Parathyroid adenoma (tissue), 2 donors: ENCODE measurements at regions not wholly inside any gene's neighbourhood (a gene's known extent, or its start where the extent isn't known, plus 50 kb on each side); places are given as distances from the start of the nearest gene placed in this dataset.

ENCODE experiments used
- H2AFZ ChIP-seq: fragments of 300-600 bp; sonication (generic); one replicate; pipeline ENCODE4 v1.7.0; 2017; ENCODE audit warnings: antibody characterized with exemption, mild to moderate bottlenecking
- H3K27ac ChIP-seq: fragments of 300-600 bp; sonication (generic); one replicate; pipeline ENCODE4 v1.7.0; 2017
- H3K27me3 ChIP-seq: fragments of 300-600 bp; sonication (generic); one replicate; pipeline ENCODE4 v1.7.0; 2017; ENCODE audit warnings: low read length; ENCODE audit not compliant: control insufficient read depth, insufficient read depth
- H3K36me3 ChIP-seq: fragments of 300-600 bp; sonication (generic); one replicate; pipeline ENCODE4 v1.7.0; 2017; ENCODE audit warnings: low read length; ENCODE audit not compliant: control insufficient read depth, insufficient read depth
- H3K4me1 ChIP-seq: fragments of 300-600 bp; sonication (generic); one replicate; pipeline ENCODE4 v1.7.0; 2017; ENCODE audit warnings: control low read depth
- H3K4me2 ChIP-seq: fragments of 300-600 bp; sonication (generic); one replicate; pipeline ENCODE4 v1.7.0; 2017; ENCODE audit warnings: low read length
- H3K4me3 ChIP-seq: fragments of 300-600 bp; sonication (generic); one replicate; pipeline ENCODE4 v1.7.0; 2017; ENCODE audit warnings: low read depth, low read length
- H3K79me2 ChIP-seq: fragments of 300-600 bp; sonication (generic); one replicate; pipeline ENCODE4 v1.7.0; 2017; ENCODE audit warnings: control low read depth
- H3K9ac ChIP-seq: fragments of 300-600 bp; sonication (generic); one replicate; pipeline ENCODE4 v1.7.0; 2017; ENCODE audit warnings: mild to moderate bottlenecking
- H3K9me3 ChIP-seq: fragments of 300-600 bp; sonication (generic); one replicate; pipeline ENCODE4 v1.7.0; 2017; ENCODE audit warnings: low read length; ENCODE audit not compliant: control insufficient read depth
- TF ChIP-seq, protein P1 (sequence below): fragments of 300-600 bp; sonication (generic); IDR thresholded peaks from one replicate; pipeline ENCODE4 v1.7.0; 2017; ENCODE audit warnings: antibody characterized with exemption, mild to moderate bottlenecking
- donor health status: primary hyperparathyroidism.

DNA sequence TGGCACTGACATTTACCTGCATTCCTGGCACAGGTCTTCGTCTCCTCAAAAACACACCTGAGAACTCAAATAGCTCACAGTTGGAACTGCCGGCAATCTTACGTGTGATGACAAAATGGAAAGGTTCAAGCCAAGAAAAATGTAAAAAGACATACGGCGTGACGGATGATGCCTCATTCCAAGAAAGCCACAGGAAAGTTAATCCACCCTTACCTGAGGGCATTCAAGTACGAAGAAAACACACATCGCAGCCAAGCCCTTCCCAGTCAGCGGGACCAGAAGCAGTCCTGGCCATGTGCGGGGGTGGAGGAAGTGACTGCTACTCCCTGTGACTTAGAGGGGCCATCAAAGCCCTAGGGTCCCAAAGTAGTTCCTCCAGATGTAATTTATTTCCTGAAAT is 986.3 kb upstream of the CELF4 start:
- no peaks in the 10 kb centered on the region for H3K4me1 ChIP-seq
- TF ChIP-seq, protein P1, sequence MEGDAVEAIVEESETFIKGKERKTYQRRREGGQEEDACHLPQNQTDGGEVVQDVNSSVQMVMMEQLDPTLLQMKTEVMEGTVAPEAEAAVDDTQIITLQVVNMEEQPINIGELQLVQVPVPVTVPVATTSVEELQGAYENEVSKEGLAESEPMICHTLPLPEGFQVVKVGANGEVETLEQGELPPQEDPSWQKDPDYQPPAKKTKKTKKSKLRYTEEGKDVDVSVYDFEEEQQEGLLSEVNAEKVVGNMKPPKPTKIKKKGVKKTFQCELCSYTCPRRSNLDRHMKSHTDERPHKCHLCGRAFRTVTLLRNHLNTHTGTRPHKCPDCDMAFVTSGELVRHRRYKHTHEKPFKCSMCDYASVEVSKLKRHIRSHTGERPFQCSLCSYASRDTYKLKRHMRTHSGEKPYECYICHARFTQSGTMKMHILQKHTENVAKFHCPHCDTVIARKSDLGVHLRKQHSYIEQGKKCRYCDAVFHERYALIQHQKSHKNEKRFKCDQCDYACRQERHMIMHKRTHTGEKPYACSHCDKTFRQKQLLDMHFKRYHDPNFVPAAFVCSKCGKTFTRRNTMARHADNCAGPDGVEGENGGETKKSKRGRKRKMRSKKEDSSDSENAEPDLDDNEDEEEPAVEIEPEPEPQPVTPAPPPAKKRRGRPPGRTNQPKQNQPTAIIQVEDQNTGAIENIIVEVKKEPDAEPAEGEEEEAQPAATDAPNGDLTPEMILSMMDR: no peak
- no peak overlapping the region for H2AFZ ChIP-seq
- no peak overlapping the region for H3K9ac ChIP-seq
- H3K4me2 ChIP-seq: no peak overlapping the region
- no peaks in the 10 kb centered on the region for H3K79me2 ChIP-seq
- no peaks in the 10 kb centered on the region for H3K36me3 ChIP-seq
- no peak overlapping the region for H3K4me3 ChIP-seq
- H3K27me3 ChIP-seq: no peaks in the 10 kb centered on the region
- H3K9me3 ChIP-seq: no peaks in the 10 kb centered on the region
- H3K27ac ChIP-seq: no peak overlapping the region

DNA sequence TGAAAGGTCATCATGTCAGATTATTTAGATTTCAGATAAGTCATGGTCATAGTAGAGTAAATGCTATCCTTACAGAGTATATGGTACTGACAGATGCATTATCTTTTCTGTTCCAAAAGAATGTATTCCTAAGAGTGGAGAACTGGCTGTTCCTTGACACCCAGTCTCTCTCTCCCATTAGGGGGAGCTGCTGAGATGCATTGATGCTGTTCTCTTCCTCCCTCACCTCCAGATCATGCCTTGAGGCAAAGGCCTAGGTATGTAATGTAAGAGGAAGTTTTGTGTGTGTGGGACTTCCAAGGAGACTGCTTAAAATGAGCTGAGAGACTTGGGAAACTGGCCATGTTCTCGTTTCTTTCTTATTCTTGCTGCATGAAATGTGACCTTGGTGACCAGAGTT is 979.5 kb upstream of the CELF4 start:
- Histone ChIP-seq H3K36me3 (no peaks in the 10 kb centered on the region), H3K79me2 (no peaks in the 10 kb centered on the region), H3K27ac (no peak overlapping the region), H3K9me3 (no peaks in the 10 kb centered on the region), H3K4me1 (no peaks in the 10 kb centered on the region), H3K4me2 (no peak overlapping the region), H3K4me3 (no peak overlapping the region), H2AFZ (no peak overlapping the region), H3K27me3 (no peaks in the 10 kb centered on the region), H3K9ac (no peak overlapping the region)
- TF ChIP-seq, protein P1: no peak

DNA sequence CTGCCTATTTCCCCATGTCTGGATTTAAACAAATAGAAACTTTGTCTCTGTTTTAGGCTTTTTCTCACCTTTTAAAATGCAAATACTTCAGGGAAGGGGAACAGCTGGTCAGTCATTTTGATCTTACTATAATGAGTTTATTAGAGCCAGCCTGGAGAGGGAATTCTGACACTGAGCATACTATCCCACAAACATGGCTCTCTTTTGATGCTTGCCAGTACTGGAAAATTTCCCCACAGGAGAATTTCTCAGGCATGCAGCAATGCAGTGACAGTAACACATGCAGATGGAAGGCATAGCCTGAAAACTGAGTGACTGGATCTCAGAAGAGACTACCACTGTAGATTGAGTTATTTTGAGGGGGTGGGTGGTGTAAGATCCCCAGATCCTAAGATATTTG is 974.3 kb upstream of the CELF4 start:
- Histone ChIP-seq H3K4me1 (no peaks in the 10 kb centered on the region), H3K27ac (no peak overlapping the region), H3K4me3 (no peak overlapping the region), H3K36me3 (no peaks in the 10 kb centered on the region), H3K9me3 (no peaks in the 10 kb centered on the region), H3K79me2 (no peaks in the 10 kb centered on the region), H3K9ac (no peak overlapping the region), H2AFZ (no peak overlapping the region), H3K4me2 (no peak overlapping the region), H3K27me3 (no peaks in the 10 kb centered on the region)
- TF ChIP-seq, protein P1: no peak

DNA sequence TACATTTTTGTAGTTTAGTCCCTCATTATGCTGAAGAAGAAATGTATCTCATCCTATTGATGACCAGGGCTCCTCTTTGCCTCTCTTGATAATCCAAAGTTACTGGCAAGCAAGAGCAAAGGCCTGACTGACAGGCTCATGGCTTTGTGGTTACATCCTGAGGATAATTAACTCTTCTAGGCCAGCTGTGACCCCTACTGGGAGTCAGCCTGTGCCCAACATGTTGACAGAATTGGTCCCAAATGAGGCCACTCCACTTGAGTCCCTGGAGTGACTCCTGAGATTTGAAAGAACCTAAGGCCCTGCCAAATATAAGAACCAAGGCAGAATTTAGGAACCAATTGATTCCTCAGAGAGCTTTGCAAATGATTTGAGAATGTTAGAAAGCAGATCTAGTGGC is 973.8 kb upstream of the CELF4 start:
- Histone ChIP-seq H3K4me2 (no peak overlapping the region), H3K36me3 (no peaks in the 10 kb centered on the region), H3K79me2 (no peaks in the 10 kb centered on the region), H3K27me3 (no peaks in the 10 kb centered on the region), H3K4me3 (no peak overlapping the region), H3K27ac (no peak overlapping the region), H3K9me3 (no peaks in the 10 kb centered on the region), H3K9ac (no peak overlapping the region), H2AFZ (no peak overlapping the region), H3K4me1 (no peaks in the 10 kb centered on the region)
- TF ChIP-seq, protein P1: no peak

DNA sequence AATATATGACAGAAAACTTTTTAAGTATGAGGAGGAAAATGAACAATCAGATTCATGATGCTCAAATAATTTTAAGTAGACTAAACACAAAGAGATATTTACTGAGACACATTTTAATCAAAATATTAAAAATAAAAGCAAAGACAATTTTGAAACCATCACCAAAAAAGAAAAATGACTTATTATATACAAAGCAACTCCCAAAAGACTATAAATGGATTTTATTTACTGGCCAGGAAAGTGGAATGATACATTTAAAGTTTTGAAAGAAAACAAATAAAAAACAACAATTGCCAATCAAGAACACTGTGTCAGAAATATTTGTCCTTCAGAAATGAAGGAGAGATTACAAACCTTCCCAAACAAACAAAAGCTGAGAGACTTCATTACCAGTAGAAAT is 968.5 kb upstream of the CELF4 start:
- Histone ChIP-seq H3K79me2 (no peaks in the 10 kb centered on the region), H3K27ac (no peak overlapping the region), H3K27me3 (no peaks in the 10 kb centered on the region), H2AFZ (no peak overlapping the region), H3K9ac (no peak overlapping the region), H3K4me2 (no peak overlapping the region), H3K36me3 (no peaks in the 10 kb centered on the region), H3K9me3 (no peaks in the 10 kb centered on the region), H3K4me3 (no peak overlapping the region), H3K4me1 (no peaks in the 10 kb centered on the region)
- TF ChIP-seq, protein P1: no peak
